ENCODE measurements at regions not wholly inside any gene's neighbourhood (a gene's known extent, or its start where the extent isn't known, plus 50 kb on each side); places are given as distances from the start of the nearest gene placed in this dataset.

GRCh38 chr3:25015599-25015998, 412.5 kb upstream of the RARB start:
- DNase-seq, result no peak

- no peak for DNase-seq
Measured at GRCh38 chr3:25018909-25019308, 409.2 kb upstream of the RARB start.

GRCh38 chr3:25019506-25019905, 408.6 kb upstream of the RARB start:
- DNase-seq, result no peak

GRCh38 chr3:25021816-25022215, 406.2 kb upstream of the RARB start:
- no peak for DNase-seq

GRCh38 chr3:25023876-25024275, 404.2 kb upstream of the RARB start:
- DNase-seq, result no peak

- DNase-seq, result no peak
Measured at GRCh38 chr3:25025236-25025635, 402.8 kb upstream of the RARB start.

- DNase-seq, result no peak
Measured at GRCh38 chr3:25027650-25028049, 400.4 kb upstream of the RARB start.

GRCh38 chr3:25029820-25030219, 398.2 kb upstream of the RARB start:
- DNase-seq, result no peak

- no peak for DNase-seq
Measured at GRCh38 chr3:25032344-25032743, 395.7 kb upstream of the RARB start.

- DNase-seq, result peak; percentile 2
Measured at GRCh38 chr3:25033407-25034029, 394.5 kb upstream of the RARB start.

GRCh38 chr3:25035526-25035925, 392.5 kb upstream of the RARB start:
- no peak for DNase-seq

GRCh38 chr3:25036633-25037032, 391.4 kb upstream of the RARB start:
- no peak for DNase-seq

GRCh38 chr3:25037049-25037547, 391.0 kb upstream of the RARB start:
- DNase-seq, result no peak

- no peak for DNase-seq
Measured at GRCh38 chr3:25038271-25038670, 389.8 kb upstream of the RARB start.

- no peak for DNase-seq
Measured at GRCh38 chr3:25038922-25039321, 389.1 kb upstream of the RARB start.

- no peak for DNase-seq
Measured at GRCh38 chr3:25040748-25041147, 387.3 kb upstream of the RARB start.

GRCh38 chr3:25041871-25042584, 386.0 kb upstream of the RARB start:
- no peak for DNase-seq

GRCh38 chr3:25043177-25043576, 384.9 kb upstream of the RARB start:
- DNase-seq, result no peak

GRCh38 chr3:25043749-25044148, 384.3 kb upstream of the RARB start:
- DNase-seq, result no peak

- DNase-seq, result no peak
Measured at GRCh38 chr3:25044762-25045710, 383.0 kb upstream of the RARB start.

- no peak for DNase-seq
Measured at GRCh38 chr3:25046911-25047771, 380.9 kb upstream of the RARB start.

- DNase-seq, result no peak
Measured at GRCh38 chr3:25049304-25049703, 378.8 kb upstream of the RARB start.

GRCh38 chr3:25053360-25053759, 374.7 kb upstream of the RARB start:
- DNase-seq, result no peak
